Midbrain (tissue), 1 donor: ENCODE measurements at regions not wholly inside any gene's neighbourhood (a gene's known extent, or its start where the extent isn't known, plus 50 kb on each side); places are given as distances from the start of the nearest gene placed in this dataset.

Source experiments
- DNase-seq: peaks from one replicate; lab custom pipeline; 2025; lab: John Stamatoyannopoulos, UW

GRCh38 chr1:219401724-219402625, 210.9 kb downstream of the ZC3H11B start:
- no peak for DNase-seq

GRCh38 chr1:219399446-219399845, 213.5 kb downstream of the ZC3H11B start:
- DNase-seq, result no peak

- no peak for DNase-seq
Measured at GRCh38 chr1:219398815-219399396, 214.0 kb downstream of the ZC3H11B start.

- DNase-seq, result no peak
Measured at GRCh38 chr1:219397511-219397910, 215.4 kb downstream of the ZC3H11B start.

GRCh38 chr1:219391297-219391696, 217.6 kb downstream of the LYPLAL1 start:
- DNase-seq, result no peak

GRCh38 chr1:219387211-219387610, 213.5 kb downstream of the LYPLAL1 start:
- no peak for DNase-seq

- DNase-seq, result peak; percentile 48
Measured at GRCh38 chr1:219385787-219386427, 212.2 kb downstream of the LYPLAL1 start.

GRCh38 chr1:219383281-219383680, 209.6 kb downstream of the LYPLAL1 start:
- DNase-seq, result no peak

- DNase-seq, result no peak
Measured at GRCh38 chr1:219381396-219381795, 207.7 kb downstream of the LYPLAL1 start.

GRCh38 chr1:219380463-219380862, 206.8 kb downstream of the LYPLAL1 start:
- DNase-seq, result no peak

GRCh38 chr1:219379691-219380090, 206.0 kb downstream of the LYPLAL1 start:
- no peak for DNase-seq

- no peak for DNase-seq
Measured at GRCh38 chr1:219374636-219375035, 201.0 kb downstream of the LYPLAL1 start.

- DNase-seq, result no peak
Measured at GRCh38 chr1:219374046-219374566, 200.4 kb downstream of the LYPLAL1 start.

- no peak for DNase-seq
Measured at GRCh38 chr1:219373616-219373935, 199.9 kb downstream of the LYPLAL1 start.

GRCh38 chr1:219372916-219373615, 199.4 kb downstream of the LYPLAL1 start:
- no peak for DNase-seq

- DNase-seq, result no peak
Measured at GRCh38 chr1:219371471-219371870, 197.8 kb downstream of the LYPLAL1 start.

GRCh38 chr1:219367496-219367895, 193.8 kb downstream of the LYPLAL1 start:
- DNase-seq, result no peak

- DNase-seq, result no peak
Measured at GRCh38 chr1:219365451-219365850, 191.8 kb downstream of the LYPLAL1 start.

- no peak for DNase-seq
Measured at GRCh38 chr1:219362702-219363101, 189.0 kb downstream of the LYPLAL1 start.

- no peak for DNase-seq
Measured at GRCh38 chr1:219359126-219359525, 185.4 kb downstream of the LYPLAL1 start.

- DNase-seq, result no peak
Measured at GRCh38 chr1:219358080-219358479, 184.4 kb downstream of the LYPLAL1 start.

GRCh38 chr1:219354962-219355361, 181.3 kb downstream of the LYPLAL1 start:
- no peak for DNase-seq
